Dermis microvascular lymphatic vessel endothelial cell (primary cell): ENCODE measurements at regions not wholly inside any gene's neighbourhood (a gene's known extent, or its start where the extent isn't known, plus 50 kb on each side); places are given as distances from the start of the nearest gene placed in this dataset.
"Not testable (repeated sequence)": the region's sequence is repeated elsewhere in the genome, so short reads cannot be mapped to it uniquely, and the experiment has no call there.

Experiments
- DNase-seq, 2 donors: peaks; one replicate each; pipeline versions ENCODE4 v3.0.0 to v3.0.0-alpha.2; 2010; ENCODE audit warnings: low read depth in 2 of 2

GRCh38 chr1:30011970-30012369 lies 711.4 kb downstream of the MATN1 start:
- DNase-seq = no peak

- no peak for DNase-seq
Observed at GRCh38 chr1:30010506-30011106, 712.8 kb downstream of the MATN1 start.

- no peak for DNase-seq
Observed at GRCh38 chr1:30009720-30010119, 713.7 kb downstream of the MATN1 start.

GRCh38 chr1:30008998-30009657 lies 714.3 kb downstream of the MATN1 start:
- DNase-seq = peak; percentile 31 to 62

GRCh38 chr1:30008372-30008997 lies 714.9 kb downstream of the MATN1 start:
- DNase-seq = no peak

GRCh38 chr1:30005972-30006619 lies 717.3 kb downstream of the MATN1 start:
- no peak for DNase-seq

GRCh38 chr1:30001732-30002039 lies 721.7 kb downstream of the MATN1 start:
- no peak for DNase-seq

- DNase-seq = no peak
Observed at GRCh38 chr1:30001011-30001731, 722.2 kb downstream of the MATN1 start.

- no peak for DNase-seq
Observed at GRCh38 chr1:30000266-30000665, 723.1 kb downstream of the MATN1 start.

- DNase-seq = no peak
Observed at GRCh38 chr1:29999595-29999994, 723.8 kb downstream of the MATN1 start.

GRCh38 chr1:29998686-29999085 lies 724.7 kb downstream of the MATN1 start:
- no peak for DNase-seq

GRCh38 chr1:29997818-29998217 lies 725.6 kb downstream of the MATN1 start:
- DNase-seq = not testable (repeated sequence)

- DNase-seq = no peak
Observed at GRCh38 chr1:29993950-29994349, 729.4 kb downstream of the MATN1 start.

- DNase-seq = no peak
Observed at GRCh38 chr1:29991815-29992214, 731.6 kb downstream of the MATN1 start.

GRCh38 chr1:29991025-29991424 lies 732.4 kb downstream of the MATN1 start:
- DNase-seq = no peak

GRCh38 chr1:29990304-29990703 lies 733.1 kb downstream of the MATN1 start:
- no peak for DNase-seq

GRCh38 chr1:29986986-29987385 lies 736.4 kb downstream of the MATN1 start:
- DNase-seq = no peak

- no peak for DNase-seq
Observed at GRCh38 chr1:29985606-29985945, 737.8 kb downstream of the MATN1 start.

- peak; percentile 36 to 43 for DNase-seq
Observed at GRCh38 chr1:29984862-29985605, 738.4 kb downstream of the MATN1 start.

GRCh38 chr1:29984166-29984861 lies 739.1 kb downstream of the MATN1 start:
- DNase-seq = peak; percentile 86 to 90

- no peak for DNase-seq
Observed at GRCh38 chr1:29983321-29983720, 740.1 kb downstream of the MATN1 start.
